Activated naive CD8-positive, alpha-beta T cell (primary cell): ENCODE measurements at regions not wholly inside any gene's neighbourhood (a gene's known extent, or its start where the extent isn't known, plus 50 kb on each side); places are given as distances from the start of the nearest gene placed in this dataset.

Source experiments
- H3K27ac Mint-ChIP-seq: one replicate; pipeline ENCODE4 v1.8.0; 2021; ENCODE audit warnings: mixed read lengths
- H3K27me3 Mint-ChIP-seq: one replicate; pipeline ENCODE4 v1.8.0; 2021; ENCODE audit warnings: mixed read lengths
- H3K36me3 Mint-ChIP-seq: one replicate; pipeline ENCODE4 v1.8.0; 2021; ENCODE audit warnings: mixed read lengths
- H3K4me1 Mint-ChIP-seq: one replicate; pipeline ENCODE4 v1.8.0; 2021; ENCODE audit warnings: low read depth, mixed read lengths
- H3K4me3 Mint-ChIP-seq: one replicate; pipeline ENCODE4 v1.8.0; 2021; ENCODE audit warnings: mild to moderate bottlenecking, mixed read lengths
- H3K9me3 Mint-ChIP-seq: one replicate; pipeline ENCODE4 v1.8.0; 2021; ENCODE audit warnings: low read depth, mixed read lengths

DNA sequence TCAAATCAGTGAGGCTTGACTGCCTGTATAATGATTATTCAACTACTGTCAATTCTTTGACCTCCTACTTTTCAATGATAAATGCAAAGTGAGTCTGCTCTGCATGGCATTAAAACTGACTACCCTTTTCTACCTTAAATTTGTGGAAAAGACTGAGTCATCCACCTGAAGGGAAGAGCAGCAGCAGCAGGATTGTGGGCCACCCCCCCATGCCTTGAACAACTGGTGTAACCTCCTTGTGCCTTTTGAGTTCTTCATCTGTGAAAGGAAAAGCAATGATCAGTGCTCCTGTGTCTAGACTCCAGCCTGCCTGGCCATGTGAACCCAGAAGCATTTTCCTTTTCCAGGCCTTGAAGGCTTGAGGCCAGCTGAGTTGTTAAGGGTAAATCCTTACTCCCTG, 102.9 kb downstream of the OSR1 start:
- Mint-ChIP-seq H3K27ac (no peak overlapping the region), H3K36me3 (peaks cover 6% of the 10 kb centered on the region), H3K9me3 (peaks cover 3% of the 10 kb centered on the region), H3K4me1 (no peaks in the 10 kb centered on the region), H3K27me3 (no peaks in the 10 kb centered on the region), H3K4me3 (no peak overlapping the region)

DNA sequence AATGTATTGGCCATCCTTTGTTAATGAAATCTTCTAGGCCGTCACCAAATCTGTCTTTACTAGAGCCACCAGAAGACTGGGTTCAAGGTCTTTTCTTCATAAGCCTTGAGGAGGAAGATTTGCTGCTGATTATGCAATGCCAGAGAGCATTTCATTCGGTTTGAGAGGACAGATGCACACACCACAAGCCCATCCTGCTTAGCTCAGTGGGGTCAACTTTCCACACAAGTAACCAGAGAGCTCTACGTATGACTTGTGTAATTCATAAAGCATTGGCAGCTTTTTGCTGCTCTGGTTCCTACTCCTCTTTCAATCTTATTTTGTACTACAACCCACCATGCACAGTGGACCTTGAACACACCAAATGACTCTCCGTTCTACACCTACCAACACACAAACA, 106.9 kb downstream of the OSR1 start:
- H3K27me3 Mint-ChIP-seq = no peaks in the 10 kb centered on the region
- peaks cover 5% of the 10 kb centered on the region for H3K36me3 Mint-ChIP-seq
- H3K4me1 Mint-ChIP-seq = no peaks in the 10 kb centered on the region
- H3K27ac Mint-ChIP-seq = no peak overlapping the region
- H3K9me3 Mint-ChIP-seq = peaks cover 3% of the 10 kb centered on the region
- no peak overlapping the region for H3K4me3 Mint-ChIP-seq

DNA sequence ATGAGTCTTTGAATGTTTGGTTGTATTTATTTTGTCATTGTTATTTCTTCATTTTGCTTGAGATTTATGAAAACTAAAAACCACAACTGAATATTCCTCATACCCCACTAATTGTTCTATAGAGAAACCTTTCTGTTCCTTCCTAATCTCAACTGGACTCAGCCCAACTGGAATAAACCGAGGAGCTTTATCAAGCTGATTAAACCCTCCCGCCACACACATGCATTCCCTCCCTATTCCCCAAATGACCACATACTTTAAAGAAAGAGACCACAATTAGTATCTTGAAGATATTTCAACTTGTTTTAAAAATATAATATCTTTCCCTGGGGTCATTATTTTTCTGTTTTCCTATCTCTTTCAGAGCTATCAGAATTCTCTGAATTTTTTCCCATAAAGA, 107.5 kb downstream of the OSR1 start:
- H3K36me3 Mint-ChIP-seq = peaks cover 5% of the 10 kb centered on the region
- no peak overlapping the region for H3K27ac Mint-ChIP-seq
- no peaks in the 10 kb centered on the region for H3K27me3 Mint-ChIP-seq
- H3K9me3 Mint-ChIP-seq = peaks cover 3% of the 10 kb centered on the region
- H3K4me1 Mint-ChIP-seq = no peaks in the 10 kb centered on the region
- H3K4me3 Mint-ChIP-seq = no peak overlapping the region

DNA sequence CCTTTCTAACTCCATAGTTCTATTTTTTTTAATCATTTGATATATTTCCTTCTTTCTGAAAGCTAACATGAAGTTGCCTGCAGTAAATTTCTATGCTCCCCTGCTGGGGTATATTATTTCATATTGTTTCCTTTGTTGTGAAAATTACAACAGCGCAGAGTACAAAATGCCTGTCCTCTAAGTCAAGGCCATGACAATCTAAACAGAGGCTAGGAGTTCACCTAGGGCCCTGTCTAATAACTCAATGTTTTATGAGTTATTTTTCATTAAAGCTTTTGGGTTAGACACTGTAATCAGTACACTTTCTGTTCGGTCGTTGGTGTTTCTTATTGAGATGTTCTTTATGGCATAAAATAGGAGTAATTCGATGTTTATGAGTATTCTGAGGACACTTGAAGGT, 111.2 kb downstream of the OSR1 start:
- no peaks in the 10 kb centered on the region for H3K36me3 Mint-ChIP-seq
- H3K27ac Mint-ChIP-seq = no peak overlapping the region
- H3K4me1 Mint-ChIP-seq = no peaks in the 10 kb centered on the region
- no peak overlapping the region for H3K4me3 Mint-ChIP-seq
- no peaks in the 10 kb centered on the region for H3K27me3 Mint-ChIP-seq
- H3K9me3 Mint-ChIP-seq = no peaks in the 10 kb centered on the region

DNA sequence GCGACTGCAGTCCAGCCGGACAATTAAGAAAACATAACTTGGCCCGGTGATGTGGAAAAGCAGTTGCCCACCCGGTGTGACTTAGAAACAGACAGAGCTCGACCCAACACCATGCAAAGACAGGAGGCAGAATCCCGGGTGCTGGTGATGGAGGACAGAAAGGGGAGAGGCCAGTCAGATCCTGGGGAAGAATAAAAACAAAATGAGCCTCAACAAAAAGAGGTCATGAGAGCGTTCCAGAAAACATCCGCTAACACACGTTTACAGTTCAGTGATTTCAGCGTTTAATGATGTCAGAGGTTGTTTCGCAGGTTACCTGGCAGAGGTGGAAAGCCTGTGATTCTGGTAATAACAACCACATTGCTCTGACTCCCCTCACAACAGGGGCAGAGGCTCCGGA, 111.9 kb downstream of the OSR1 start:
- H3K36me3 Mint-ChIP-seq = no peaks in the 10 kb centered on the region
- H3K27me3 Mint-ChIP-seq = no peaks in the 10 kb centered on the region
- no peaks in the 10 kb centered on the region for H3K4me1 Mint-ChIP-seq
- no peak overlapping the region for H3K4me3 Mint-ChIP-seq
- H3K27ac Mint-ChIP-seq = no peak overlapping the region
- no peaks in the 10 kb centered on the region for H3K9me3 Mint-ChIP-seq

DNA sequence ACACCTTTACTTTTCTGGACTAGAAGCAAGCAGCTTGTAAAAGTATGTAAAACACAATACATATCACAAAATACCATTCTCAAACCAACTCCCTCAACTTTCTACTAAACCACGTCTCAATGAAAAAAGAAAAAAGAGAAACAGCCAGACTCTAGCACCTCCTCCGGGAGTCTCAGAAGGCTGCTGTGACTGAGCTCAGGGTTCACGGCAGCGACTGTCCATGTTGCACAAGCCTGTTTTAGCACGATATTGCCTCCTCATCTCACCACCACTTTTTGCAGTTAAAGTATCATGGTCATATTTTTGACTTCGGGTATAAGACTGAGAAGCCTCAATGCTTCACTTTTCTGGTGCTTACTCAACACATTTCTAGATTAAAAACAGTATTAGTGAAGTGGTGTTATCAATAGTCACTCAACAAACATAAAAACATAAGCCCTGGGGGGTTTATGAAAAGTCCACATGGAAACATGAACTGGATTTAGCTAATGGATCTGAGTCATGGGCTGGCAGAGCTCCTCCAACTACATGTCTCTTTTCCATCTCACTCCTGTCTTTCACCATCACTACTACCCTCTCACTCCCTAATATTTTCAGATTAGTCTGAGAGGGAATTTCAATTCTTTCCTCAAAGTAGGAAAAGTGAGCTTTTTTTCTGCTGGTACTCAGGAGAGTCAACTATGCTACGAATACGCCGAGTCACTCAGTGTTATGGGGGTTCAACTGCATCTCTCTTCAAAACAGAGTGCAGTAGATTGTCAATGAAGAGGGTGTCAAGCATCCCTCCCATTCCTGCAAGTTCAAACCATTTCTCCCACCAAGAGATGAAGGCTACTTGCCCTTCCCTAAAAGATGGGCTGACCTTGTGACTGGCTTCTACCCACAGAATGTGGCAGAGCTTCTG, 113.7 kb downstream of the OSR1 start:
- Mint-ChIP-seq H3K9me3 (no peaks in the 10 kb centered on the region), H3K4me1 (no peaks in the 10 kb centered on the region), H3K4me3 (no peak overlapping the region), H3K27ac (no peak overlapping the region), H3K36me3 (no peaks in the 10 kb centered on the region), H3K27me3 (no peaks in the 10 kb centered on the region)

DNA sequence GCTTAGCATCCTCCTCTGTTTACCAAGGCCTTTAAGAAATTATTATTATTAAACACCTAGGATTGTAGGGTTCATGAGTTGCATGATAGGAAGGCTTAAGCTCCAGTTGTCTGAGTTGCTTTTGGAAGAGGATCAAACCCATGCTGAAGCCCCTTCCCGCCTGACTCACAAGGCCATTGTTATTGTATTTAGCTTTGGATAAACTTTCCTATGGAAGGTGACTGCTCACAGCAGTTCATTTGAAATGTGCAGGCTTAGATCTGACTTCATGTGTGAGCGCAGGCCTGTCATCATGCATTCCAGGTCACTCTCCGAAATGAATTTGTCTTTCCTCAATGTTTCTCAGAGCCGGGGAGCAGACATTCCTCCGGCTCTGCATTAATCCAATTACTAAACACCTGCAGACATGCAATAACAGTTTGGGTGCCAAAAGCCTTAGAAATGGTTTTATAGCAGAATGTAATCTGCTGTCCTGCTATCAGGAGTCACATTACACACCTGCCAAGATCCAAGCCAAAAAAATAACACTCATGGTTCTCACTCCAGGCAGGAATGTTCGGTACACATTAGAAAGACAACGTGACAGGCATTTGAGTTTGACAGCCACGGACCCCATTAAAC, 119.9 kb downstream of the OSR1 start:
- H3K4me3 Mint-ChIP-seq = no peak overlapping the region
- H3K27ac Mint-ChIP-seq = no peak overlapping the region
- H3K9me3 Mint-ChIP-seq = no peaks in the 10 kb centered on the region
- H3K4me1 Mint-ChIP-seq = no peaks in the 10 kb centered on the region
- peaks cover 2% of the 10 kb centered on the region for H3K36me3 Mint-ChIP-seq
- no peaks in the 10 kb centered on the region for H3K27me3 Mint-ChIP-seq

DNA sequence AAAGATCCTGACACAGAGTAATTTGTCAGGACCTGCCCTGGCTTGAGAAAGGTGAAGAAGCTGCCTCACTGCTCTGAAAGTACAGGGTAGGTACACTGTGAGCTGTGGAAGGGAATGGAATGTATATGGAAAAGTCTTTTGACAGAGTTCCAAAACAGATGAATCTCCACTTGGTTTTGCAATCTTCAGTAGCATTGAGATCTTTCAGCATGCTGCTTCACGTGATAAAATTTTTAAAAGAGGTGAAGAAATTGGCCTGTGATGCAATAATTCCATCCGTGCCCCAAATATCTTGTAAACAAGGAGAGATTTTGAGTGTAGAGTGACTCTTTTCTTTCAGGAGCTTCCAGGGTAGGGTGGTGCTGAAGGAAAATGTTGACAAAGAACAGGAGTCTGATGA, 123.1 kb downstream of the OSR1 start:
- no peaks in the 10 kb centered on the region for H3K27me3 Mint-ChIP-seq
- H3K4me1 Mint-ChIP-seq = no peaks in the 10 kb centered on the region
- H3K27ac Mint-ChIP-seq = no peak overlapping the region
- H3K9me3 Mint-ChIP-seq = no peaks in the 10 kb centered on the region
- H3K4me3 Mint-ChIP-seq = no peak overlapping the region
- H3K36me3 Mint-ChIP-seq = peaks cover 2% of the 10 kb centered on the region

DNA sequence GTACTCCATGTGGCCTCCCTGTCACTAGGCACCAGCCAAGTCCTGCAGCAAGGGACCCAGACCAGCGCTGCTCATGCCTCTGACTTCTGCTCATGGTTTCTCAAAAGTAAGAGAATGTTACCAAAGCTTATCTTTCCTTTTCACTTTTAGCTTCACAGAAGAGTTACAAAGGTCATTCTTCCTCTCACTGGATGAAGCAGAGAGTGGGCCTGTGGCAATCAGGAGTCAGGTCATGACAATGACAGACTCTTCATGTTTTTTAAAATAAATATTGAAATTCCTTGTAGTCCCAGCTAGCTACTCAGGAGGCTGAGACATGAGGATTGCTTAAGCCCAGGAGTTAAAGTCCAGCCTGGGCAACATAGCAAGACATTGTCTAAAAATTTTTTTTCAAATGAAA, 126.1 kb downstream of the OSR1 start:
- H3K4me3 Mint-ChIP-seq = no peak overlapping the region
- H3K27ac Mint-ChIP-seq = no peak overlapping the region
- no peaks in the 10 kb centered on the region for H3K9me3 Mint-ChIP-seq

DNA sequence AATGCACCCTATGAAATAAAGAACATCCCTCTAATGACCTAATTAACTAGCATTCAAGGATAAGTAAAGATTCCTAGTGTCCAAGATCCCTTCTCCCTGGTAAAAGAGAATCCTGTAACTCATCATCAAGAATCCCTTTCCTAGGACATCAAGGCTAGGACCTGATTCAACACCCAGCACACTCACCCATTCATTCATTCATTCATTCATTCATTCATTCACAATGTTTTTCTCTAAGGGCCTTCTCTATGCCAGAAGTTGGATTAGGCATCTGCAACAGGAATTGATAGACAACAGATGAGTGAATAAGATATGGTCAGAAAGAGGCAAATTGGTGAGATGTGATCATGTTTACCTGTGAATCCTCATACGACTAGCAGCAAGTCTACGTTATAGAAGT, 126.8 kb downstream of the OSR1 start:
- Mint-ChIP-seq H3K4me3 (no peak overlapping the region), H3K27me3 (no peaks in the 10 kb centered on the region), H3K9me3 (no peaks in the 10 kb centered on the region), H3K36me3 (no peaks in the 10 kb centered on the region), H3K4me1 (no peaks in the 10 kb centered on the region), H3K27ac (no peak overlapping the region)

More for the DNA sequence above, 126.1 kb downstream of the OSR1 start:
- no peaks in the 10 kb centered on the region for H3K4me1 Mint-ChIP-seq
- H3K36me3 Mint-ChIP-seq = no peaks in the 10 kb centered on the region
- H3K27me3 Mint-ChIP-seq = no peaks in the 10 kb centered on the region

DNA sequence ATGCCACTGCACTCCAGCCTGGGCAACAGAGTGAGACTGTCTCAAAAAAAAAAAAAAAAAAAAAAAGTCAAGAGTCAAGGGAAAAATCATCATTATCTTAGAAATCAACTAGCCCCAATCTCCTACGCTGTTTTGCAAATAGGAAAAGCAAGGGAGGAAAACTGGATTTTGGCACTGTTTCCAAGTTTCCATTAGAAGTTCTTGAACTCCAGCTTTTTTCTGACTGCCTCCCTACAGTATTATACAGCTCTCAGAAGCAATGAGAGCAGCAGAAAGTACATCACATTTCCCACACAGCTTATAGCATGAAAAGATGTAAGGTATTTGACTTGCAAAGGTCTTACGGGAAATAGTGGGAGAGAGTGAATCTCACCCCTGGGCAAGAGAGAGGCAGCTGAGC, 127.8 kb downstream of the OSR1 start:
- no peak overlapping the region for H3K4me3 Mint-ChIP-seq
- no peaks in the 10 kb centered on the region for H3K4me1 Mint-ChIP-seq
- no peaks in the 10 kb centered on the region for H3K36me3 Mint-ChIP-seq
- H3K27ac Mint-ChIP-seq = no peak overlapping the region
- H3K27me3 Mint-ChIP-seq = no peaks in the 10 kb centered on the region
- H3K9me3 Mint-ChIP-seq = no peaks in the 10 kb centered on the region

DNA sequence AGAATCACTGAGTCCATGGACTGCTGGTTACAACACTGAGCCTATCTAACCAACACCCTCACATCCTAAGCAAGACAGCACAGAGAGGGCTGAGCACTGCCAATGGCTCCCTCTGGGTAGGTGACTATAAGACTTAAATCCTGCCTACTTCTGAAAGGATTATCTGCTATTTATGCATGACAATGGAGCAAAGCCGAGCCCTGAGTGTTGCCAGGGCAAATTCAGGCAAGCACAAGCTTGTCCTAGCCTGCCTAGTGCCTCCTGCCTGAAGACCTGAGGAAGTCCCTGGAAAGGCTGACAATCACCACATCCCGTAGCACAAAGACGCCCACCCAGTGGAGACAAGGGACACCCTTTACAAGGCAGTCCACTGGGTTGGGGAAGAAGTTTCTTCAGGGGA, 129.7 kb downstream of the OSR1 start:
- Mint-ChIP-seq H3K4me1 (no peaks in the 10 kb centered on the region), H3K27ac (no peak overlapping the region), H3K9me3 (no peaks in the 10 kb centered on the region), H3K36me3 (no peaks in the 10 kb centered on the region), H3K4me3 (no peak overlapping the region), H3K27me3 (no peaks in the 10 kb centered on the region)

DNA sequence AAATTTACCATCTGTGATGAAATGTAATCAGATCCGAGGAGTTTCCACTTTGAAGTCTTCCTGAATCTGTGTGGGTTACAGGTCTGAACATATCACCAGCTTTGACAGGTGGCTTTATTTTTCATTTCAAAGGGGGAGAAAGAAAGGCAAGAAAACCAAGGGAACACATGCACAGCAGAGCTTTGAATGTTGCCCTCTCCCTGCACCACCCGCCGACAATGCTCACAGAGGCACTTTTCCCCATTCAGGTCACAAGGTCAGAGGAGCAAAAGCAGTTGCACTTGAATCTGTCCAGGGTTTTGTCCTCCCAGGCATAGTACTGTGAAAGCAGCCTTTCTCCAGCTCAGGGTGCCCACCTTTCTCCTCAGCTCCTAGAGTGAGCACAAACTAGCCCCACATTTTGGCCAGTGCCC, 130.2 kb downstream of the OSR1 start:
- H3K4me3 Mint-ChIP-seq = no peak overlapping the region
- no peaks in the 10 kb centered on the region for H3K36me3 Mint-ChIP-seq
- H3K4me1 Mint-ChIP-seq = no peaks in the 10 kb centered on the region
- H3K9me3 Mint-ChIP-seq = no peaks in the 10 kb centered on the region
- no peaks in the 10 kb centered on the region for H3K27me3 Mint-ChIP-seq
- H3K27ac Mint-ChIP-seq = no peak overlapping the region

DNA sequence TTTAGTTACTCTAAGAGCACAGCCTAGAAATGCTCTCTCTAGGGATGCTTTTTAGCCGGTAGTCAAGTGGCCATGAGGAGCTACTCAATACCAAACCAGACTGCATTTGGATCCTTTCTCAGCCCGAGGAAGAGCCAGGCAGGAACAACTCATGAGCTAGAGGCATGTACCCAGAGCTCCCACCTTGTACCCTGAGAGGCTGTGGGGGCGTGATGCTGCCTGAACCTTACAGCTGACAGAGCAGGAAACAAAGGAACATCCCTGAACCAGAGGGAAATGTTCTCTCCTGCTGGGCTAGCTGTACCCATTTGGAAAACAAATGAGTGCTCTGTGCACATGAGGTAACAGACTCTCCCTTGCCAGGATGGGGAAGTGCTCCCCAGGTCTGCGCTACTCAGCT, 131.6 kb downstream of the OSR1 start:
- H3K27me3 Mint-ChIP-seq = no peaks in the 10 kb centered on the region
- no peaks in the 10 kb centered on the region for H3K36me3 Mint-ChIP-seq
- H3K9me3 Mint-ChIP-seq = no peaks in the 10 kb centered on the region
- H3K4me1 Mint-ChIP-seq = no peaks in the 10 kb centered on the region
- no peak overlapping the region for H3K27ac Mint-ChIP-seq
- H3K4me3 Mint-ChIP-seq = no peak overlapping the region

DNA sequence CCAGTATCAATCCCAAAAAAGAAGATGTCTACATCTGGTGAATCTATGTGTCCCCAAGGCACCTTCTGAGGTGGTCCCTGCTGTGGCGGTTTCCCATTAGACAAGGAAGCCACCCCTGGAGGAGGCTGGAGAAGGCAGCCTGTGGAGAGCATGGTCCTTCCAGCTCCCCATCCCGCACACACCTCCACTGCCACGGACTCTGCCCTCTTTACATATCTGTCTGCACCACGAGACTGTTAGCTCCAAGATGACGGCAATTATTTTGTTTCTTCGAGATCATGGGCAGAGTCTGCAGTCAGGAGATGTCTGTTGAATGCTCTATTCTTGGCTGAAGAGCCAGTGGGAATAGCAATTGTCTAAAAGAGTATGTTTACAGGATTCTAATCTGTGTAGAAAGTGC, 132.0 kb downstream of the OSR1 start:
- H3K36me3 Mint-ChIP-seq = no peaks in the 10 kb centered on the region
- no peaks in the 10 kb centered on the region for H3K9me3 Mint-ChIP-seq
- no peak overlapping the region for H3K4me3 Mint-ChIP-seq
- H3K27me3 Mint-ChIP-seq = no peaks in the 10 kb centered on the region
- no peaks in the 10 kb centered on the region for H3K4me1 Mint-ChIP-seq
- no peak overlapping the region for H3K27ac Mint-ChIP-seq

DNA sequence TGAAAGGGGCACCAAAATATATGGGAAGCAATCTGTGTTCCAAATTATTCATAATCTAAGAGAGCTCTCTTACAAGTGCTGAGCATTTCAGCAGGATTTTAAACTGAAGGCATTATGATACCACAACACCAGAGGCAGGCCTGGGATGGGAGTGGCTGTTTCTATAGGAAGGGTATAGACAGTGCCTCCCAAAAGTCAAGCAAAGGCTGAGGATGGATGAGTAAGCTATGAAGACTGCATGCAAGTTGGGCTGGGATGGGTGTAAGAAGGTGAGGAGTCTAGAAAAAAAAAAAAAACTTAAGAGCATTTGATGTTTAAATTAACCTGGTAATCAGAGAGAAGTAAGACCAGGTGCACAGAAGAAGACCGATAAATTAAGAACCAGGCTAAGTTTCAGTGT, 132.5 kb downstream of the OSR1 start:
- no peaks in the 10 kb centered on the region for H3K36me3 Mint-ChIP-seq
- no peak overlapping the region for H3K4me3 Mint-ChIP-seq
- H3K9me3 Mint-ChIP-seq = no peaks in the 10 kb centered on the region
- H3K27ac Mint-ChIP-seq = no peak overlapping the region
- no peaks in the 10 kb centered on the region for H3K4me1 Mint-ChIP-seq
- H3K27me3 Mint-ChIP-seq = no peaks in the 10 kb centered on the region
